DND-41 (cell line): ENCODE measurements at regions not wholly inside any gene's neighbourhood (a gene's known extent, or its start where the extent isn't known, plus 50 kb on each side); places are given as distances from the start of the nearest gene placed in this dataset.

ENCODE experiments used
- CTCF ChIP-seq: IDR thresholded peaks from 2 replicates; pipeline ENCODE4 v1.5.1; 2012; ENCODE audit warnings: borderline replicate concordance, low read length, moderate library complexity, mild to moderate bottlenecking; ENCODE audit not compliant: poor library complexity, severe bottlenecking; ENCODE audit errors: extremely low read depth
- EZH2 ChIP-seq: IDR thresholded peaks from 3 replicates; pipeline ENCODE4 v1.6.1; 2012; ENCODE audit warnings: borderline replicate concordance, low read depth, mild to moderate bottlenecking, moderate library complexity, low read length, inconsistent platforms; ENCODE audit not compliant: severe bottlenecking

GRCh38 chr5:4295663-4296339 is 700.2 kb downstream of the IRX1 start:
- TF ChIP-seq CTCF: peak; percentile 66
- TF ChIP-seq EZH2: no peak
